ENCODE measurements at regions not wholly inside any gene's neighbourhood (a gene's known extent, or its start where the extent isn't known, plus 50 kb on each side); places are given as distances from the start of the nearest gene placed in this dataset.
"Not testable (repeated sequence)": the region's sequence is repeated elsewhere in the genome, so short reads cannot be mapped to it uniquely, and the experiment has no call there.

DNA sequence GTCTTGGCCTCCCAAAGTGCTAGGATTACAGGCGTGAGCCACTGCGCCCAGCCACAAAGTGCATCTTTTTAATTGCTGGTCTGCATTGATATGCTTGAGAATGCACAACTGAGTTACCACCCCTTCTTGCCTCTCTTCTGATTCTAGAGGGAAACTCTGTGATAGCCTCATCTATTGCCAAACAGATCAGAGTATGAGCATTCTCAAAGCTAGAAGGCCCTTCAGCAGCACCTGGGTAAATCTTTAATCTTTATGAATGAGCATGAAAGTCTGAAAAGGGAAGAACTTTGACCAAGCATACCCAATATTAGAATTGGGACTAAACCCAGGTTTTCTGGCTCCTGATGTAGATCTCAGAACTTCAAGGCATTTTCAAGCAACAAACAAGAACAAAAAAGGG lies 298.3 kb upstream of the TNC start:
- TF ChIP-seq POLR2A (IDR thresholded peaks at IDR 0.05) = no peak
- TF ChIP-seq EP300 (IDR thresholded peaks at IDR 0.05) = no peak
- TF ChIP-seq, protein P1, sequence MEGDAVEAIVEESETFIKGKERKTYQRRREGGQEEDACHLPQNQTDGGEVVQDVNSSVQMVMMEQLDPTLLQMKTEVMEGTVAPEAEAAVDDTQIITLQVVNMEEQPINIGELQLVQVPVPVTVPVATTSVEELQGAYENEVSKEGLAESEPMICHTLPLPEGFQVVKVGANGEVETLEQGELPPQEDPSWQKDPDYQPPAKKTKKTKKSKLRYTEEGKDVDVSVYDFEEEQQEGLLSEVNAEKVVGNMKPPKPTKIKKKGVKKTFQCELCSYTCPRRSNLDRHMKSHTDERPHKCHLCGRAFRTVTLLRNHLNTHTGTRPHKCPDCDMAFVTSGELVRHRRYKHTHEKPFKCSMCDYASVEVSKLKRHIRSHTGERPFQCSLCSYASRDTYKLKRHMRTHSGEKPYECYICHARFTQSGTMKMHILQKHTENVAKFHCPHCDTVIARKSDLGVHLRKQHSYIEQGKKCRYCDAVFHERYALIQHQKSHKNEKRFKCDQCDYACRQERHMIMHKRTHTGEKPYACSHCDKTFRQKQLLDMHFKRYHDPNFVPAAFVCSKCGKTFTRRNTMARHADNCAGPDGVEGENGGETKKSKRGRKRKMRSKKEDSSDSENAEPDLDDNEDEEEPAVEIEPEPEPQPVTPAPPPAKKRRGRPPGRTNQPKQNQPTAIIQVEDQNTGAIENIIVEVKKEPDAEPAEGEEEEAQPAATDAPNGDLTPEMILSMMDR (IDR thresholded peaks at IDR 0.05) = no peak
- Histone ChIP-seq H3K9me3 (no peaks in the 10 kb centered on the region), H3K4me1 (ENCODE audit: insufficient read depth) (no peaks in the 10 kb centered on the region), H3K36me3 (no peaks in the 10 kb centered on the region), H3K27me3 (no peaks in the 10 kb centered on the region), H3K27ac (no peak overlapping the region), H3K4me3 (no peak overlapping the region)
- 89 to 97% (median 96%) methylated on average over 2 of the region's 2 CpGs for WGBS, 3 donors
- DNase-seq = no peak
- intact Hi-C loops (cut with DNase I) = no loop called here

DNA sequence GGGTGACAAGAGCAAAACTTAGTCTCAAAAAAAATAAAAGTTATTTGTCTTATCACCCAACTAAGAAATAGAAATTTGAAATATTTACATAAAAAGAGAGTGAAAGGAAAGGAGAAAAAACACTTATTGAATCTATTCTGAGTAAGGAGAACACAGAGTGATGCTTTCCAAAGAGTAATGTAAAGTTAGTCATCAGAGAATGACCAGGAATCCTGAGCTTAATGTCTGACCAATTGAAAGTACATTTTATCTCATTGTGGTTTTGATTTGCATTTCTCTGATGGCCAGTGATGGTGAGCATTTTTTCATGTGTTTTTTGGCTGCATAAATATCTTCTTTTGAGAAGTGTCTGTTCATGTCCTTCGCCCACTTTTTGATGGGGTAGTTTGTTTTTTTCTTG lies 300.2 kb upstream of the TNC start:
- H3K9me3 ChIP-seq; H3K4me3 ChIP-seq; H3K36me3 ChIP-seq; DNase-seq; H3K27ac ChIP-seq; H3K4me1 ChIP-seq (ENCODE audit: insufficient read depth); intact Hi-C loops (cut with DNase I); H3K27me3 ChIP-seq: not testable (repeated sequence)
- 44 to 89% (median 83%) methylated on average over 1 of the region's 1 CpG for WGBS, 3 donors

DNA sequence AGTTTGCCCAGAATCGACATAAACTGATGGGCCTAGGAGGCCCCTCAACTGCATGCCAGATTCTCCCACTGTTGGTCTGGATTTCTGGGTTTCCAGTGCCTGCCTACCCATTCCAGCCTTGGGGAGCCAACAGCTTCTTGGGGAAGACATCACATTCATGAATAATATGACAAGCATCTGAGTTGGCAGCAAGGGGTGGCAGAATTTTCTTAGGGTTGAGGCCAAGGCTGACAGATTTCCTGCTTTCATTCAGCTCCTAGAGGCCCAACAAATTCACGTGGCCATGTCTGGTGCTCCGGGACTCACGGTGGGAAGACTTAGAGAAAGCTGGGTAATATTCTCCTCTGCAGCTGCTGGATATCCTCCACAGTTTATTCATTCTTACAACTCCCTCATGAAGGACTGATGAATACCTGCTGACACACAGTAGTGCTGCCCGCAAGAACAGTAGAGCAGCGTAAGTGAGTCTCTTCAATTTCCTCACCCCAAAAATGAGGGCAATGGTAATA lies 305.0 kb upstream of the TNC start:
- TF ChIP-seq, protein P1 (IDR thresholded peaks at IDR 0.05) = no peak
- TF ChIP-seq POLR2A (IDR thresholded peaks at IDR 0.05) (no peak), EP300 (IDR thresholded peaks at IDR 0.05) (no peak)
- Histone ChIP-seq H3K4me3 (no peak overlapping the region), H3K36me3 (no peaks in the 10 kb centered on the region), H3K27ac (no peak overlapping the region), H3K27me3 (no peaks in the 10 kb centered on the region), H3K4me1 (ENCODE audit: insufficient read depth) (no peaks in the 10 kb centered on the region), H3K9me3 (no peaks in the 10 kb centered on the region)
- intact Hi-C loops (cut with DNase I) = no loop called here
- DNase-seq = no peak
- WGBS, 3 donors = 85 to 87% (median 86%) methylated on average over 6 of the region's 6 CpGs

DNA sequence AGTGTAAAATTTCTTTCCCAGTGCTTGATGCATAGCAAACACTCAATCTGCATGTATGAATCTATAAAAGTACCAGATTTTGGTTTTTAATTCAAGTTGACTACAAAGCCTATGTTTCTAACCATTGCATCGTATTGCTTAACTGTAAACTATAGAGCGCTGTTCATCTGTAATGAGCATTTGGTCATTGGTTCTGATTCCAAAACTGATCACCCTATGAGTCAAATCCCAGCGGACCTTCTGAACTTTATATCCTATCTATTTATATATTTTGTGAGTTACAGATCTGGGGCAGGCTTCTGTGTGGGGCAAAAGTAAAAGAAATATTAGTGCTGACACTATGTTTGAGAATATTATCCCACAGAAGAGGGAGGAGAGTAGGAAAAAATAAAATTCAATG lies 305.7 kb upstream of the TNC start:
- intact Hi-C loops (cut with DNase I) = no loop called here
- no peak for DNase-seq
- H3K9me3 ChIP-seq = no peaks in the 10 kb centered on the region
- no peaks in the 10 kb centered on the region for H3K27me3 ChIP-seq
- no peaks in the 10 kb centered on the region for H3K36me3 ChIP-seq
- no peak overlapping the region for H3K4me3 ChIP-seq
- no peaks in the 10 kb centered on the region for H3K4me1 ChIP-seq (ENCODE audit: insufficient read depth)
- no peak overlapping the region for H3K27ac ChIP-seq
- TF ChIP-seq, protein P1 (IDR thresholded peaks at IDR 0.05) = no peak
- TF ChIP-seq POLR2A (IDR thresholded peaks at IDR 0.05) (no peak), EP300 (IDR thresholded peaks at IDR 0.05) (no peak)
- WGBS, 3 donors = 86 to 94% (median 93%) methylated on average over 3 of the region's 3 CpGs

DNA sequence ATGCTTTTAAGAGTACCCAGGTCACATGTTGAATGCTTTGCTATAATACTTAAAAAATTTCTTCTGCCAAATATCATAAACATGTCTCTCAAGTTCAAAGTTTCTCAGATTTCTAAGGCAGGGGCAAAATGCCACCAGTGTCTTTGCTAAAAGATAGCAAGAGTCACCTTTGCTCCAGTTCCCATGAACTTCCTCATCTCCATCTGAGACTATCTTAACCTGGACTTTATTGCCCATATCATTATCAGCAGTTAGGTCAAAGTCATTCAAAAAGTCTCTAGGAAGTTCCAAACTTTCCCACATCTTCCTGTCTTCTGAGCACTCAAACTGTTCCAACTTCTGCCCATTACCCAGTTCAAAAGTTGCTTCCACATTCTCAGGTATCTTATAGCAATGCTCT lies 307.6 kb upstream of the TNC start:
- no peak for TF ChIP-seq POLR2A (IDR thresholded peaks at IDR 0.05)
- no peak for TF ChIP-seq EP300 (IDR thresholded peaks at IDR 0.05)
- TF ChIP-seq, protein P1 (IDR thresholded peaks at IDR 0.05) = no peak
- no peak overlapping the region for H3K27ac ChIP-seq
- DNase-seq = no peak

More for the DNA sequence above, 307.6 kb upstream of the TNC start:
- intact Hi-C loops (cut with DNase I) = no loop called here
- Histone ChIP-seq H3K4me3 (no peak overlapping the region), H3K27me3 (no peaks in the 10 kb centered on the region), H3K4me1 (ENCODE audit: insufficient read depth) (no peaks in the 10 kb centered on the region), H3K36me3 (no peaks in the 10 kb centered on the region), H3K9me3 (no peaks in the 10 kb centered on the region)
